ENCODE measurements at regions not wholly inside any gene's neighbourhood (a gene's known extent, or its start where the extent isn't known, plus 50 kb on each side); places are given as distances from the start of the nearest gene placed in this dataset.

DNA sequence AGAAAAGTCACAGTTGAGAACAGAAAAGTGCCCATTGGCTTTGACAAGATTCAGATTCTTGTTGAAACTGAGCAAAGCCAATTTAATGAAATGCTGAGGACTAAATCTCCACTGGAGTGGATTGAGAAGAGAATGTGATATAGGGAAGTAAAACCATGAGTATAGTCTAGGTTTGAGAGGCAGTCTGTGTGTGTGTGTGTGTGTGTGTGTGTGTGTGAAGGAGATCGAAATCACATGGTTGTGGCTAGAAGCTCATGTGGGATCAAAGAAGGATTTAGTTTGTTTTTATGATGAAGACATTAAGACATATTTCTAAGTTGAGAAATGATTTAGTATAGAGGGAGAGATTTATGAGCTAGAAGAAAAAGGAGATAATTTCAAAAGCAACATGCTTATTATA is 275.7 kb upstream of the DAB2 start:
- DNase-seq (ENCODE audit: low spot score): no peak
- ChIA-PET POLR2A (ENCODE audit: low non-redundant PET) (no interaction called here), CTCF (interaction anchor here (0.9 kb wide), 1 partner anchor 9 kb away, joined by 3 read pairs; no protein-coding TSS in a partner anchor)
- H3K27ac ChIP-seq: no peak overlapping the region
- TF ChIP-seq, protein P1, sequence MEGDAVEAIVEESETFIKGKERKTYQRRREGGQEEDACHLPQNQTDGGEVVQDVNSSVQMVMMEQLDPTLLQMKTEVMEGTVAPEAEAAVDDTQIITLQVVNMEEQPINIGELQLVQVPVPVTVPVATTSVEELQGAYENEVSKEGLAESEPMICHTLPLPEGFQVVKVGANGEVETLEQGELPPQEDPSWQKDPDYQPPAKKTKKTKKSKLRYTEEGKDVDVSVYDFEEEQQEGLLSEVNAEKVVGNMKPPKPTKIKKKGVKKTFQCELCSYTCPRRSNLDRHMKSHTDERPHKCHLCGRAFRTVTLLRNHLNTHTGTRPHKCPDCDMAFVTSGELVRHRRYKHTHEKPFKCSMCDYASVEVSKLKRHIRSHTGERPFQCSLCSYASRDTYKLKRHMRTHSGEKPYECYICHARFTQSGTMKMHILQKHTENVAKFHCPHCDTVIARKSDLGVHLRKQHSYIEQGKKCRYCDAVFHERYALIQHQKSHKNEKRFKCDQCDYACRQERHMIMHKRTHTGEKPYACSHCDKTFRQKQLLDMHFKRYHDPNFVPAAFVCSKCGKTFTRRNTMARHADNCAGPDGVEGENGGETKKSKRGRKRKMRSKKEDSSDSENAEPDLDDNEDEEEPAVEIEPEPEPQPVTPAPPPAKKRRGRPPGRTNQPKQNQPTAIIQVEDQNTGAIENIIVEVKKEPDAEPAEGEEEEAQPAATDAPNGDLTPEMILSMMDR (conservative IDR thresholded peaks at IDR 0.05; ENCODE audit: low read depth): no peak

DNA sequence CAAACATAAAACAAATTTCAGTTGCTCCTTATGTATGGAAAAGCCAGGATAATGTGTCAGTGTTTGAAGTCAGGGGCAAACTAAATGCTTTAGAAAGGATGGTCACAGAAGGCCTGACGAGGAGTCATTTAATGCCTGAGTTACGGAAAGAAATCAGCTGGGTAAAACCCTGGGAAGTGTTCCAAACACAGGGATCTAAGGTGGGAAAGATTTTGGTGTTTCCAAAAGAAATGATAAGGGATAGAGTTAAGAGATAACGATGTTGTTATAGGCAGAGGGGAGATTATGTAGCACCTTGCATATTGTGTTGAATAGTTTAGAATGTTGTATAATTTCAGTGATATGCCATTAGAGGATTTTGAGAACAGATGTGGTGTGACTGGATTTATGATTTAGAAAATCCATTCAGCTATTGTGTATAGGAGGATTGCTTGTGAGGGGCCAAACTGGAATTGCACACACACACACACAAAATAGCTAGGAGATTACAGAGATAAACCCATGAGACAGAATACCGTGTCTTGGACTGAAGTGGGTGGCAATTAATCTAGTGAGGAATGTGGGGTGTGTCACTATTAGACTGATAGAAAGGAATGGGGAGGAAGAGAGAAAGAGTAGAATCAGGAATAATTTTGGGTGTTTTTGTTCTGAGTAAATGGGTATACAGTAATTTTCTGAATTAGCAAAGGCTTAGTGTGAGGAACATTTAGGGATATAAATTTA is 274.2 kb upstream of the DAB2 start:
- CTCF ChIA-PET: no interaction called here
- H3K27ac ChIP-seq: no peak overlapping the region
- DNase-seq (ENCODE audit: low spot score): no peak
- POLR2A ChIA-PET (ENCODE audit: low non-redundant PET): interaction anchor here (0.6 kb wide), 1 partner anchor 150 kb away, joined by 3 read pairs; no protein-coding TSS in a partner anchor
- TF ChIP-seq, protein P1 (conservative IDR thresholded peaks at IDR 0.05; ENCODE audit: low read depth): no peak

DNA sequence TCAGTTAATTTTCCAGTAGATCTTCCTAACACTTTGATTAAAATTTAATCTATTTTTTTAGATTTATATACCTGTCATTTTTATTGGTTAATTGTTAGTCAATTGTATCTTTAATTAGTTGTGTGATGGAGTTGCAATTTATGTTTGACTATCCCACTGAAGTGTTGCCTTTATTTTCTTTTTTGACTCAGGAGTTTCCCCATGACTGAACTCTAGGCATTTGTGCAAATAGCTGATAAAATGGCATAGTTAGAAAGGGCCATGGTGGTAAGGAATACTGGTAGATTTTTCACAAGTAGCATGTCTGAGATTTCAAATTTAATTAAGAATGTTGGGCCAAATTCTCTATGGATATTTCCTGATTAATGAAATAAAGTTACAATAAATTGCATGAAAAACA is 273.1 kb upstream of the DAB2 start:
- POLR2A ChIA-PET (ENCODE audit: low non-redundant PET): no interaction called here
- CTCF ChIA-PET: no interaction called here
- TF ChIP-seq, protein P1 (conservative IDR thresholded peaks at IDR 0.05; ENCODE audit: low read depth): no peak
- no peak for DNase-seq (ENCODE audit: low spot score)
- no peak overlapping the region for H3K27ac ChIP-seq

DNA sequence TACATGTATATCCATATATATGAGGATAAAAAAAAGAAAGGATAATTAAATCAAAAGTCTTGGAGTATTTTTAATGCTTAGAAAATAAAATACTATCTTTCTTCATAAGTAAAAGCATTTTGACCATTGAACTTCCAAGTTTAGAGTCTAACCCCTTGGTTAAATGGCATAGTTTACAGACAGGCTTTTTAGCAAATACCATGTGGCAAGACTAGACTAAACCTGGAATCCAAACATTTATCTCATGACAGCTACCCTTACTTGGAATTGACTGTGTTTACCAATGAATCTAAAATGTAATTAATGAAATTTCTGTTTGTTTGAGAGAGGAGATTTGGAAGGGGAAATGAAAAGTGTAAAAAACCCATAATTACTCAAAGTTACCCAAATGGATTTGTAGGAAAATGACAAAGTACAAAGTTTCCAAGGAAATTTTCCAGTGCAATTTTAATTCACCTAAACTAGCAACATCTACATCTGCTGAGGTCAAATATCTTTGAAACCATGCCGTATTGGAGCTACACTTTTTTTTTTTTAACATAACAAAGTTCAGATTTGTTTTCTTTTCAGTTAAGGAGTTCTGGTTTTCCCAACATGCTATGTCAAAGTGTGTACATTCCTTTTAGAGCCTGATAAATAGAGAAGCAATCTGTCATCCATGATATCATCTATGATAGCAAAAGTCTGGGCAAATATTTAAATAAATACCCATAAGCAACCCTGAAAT is 272.1 kb upstream of the DAB2 start:
- TF ChIP-seq, protein P1 (conservative IDR thresholded peaks at IDR 0.05; ENCODE audit: low read depth): no peak
- no peak overlapping the region for H3K27ac ChIP-seq
- no peak for DNase-seq (ENCODE audit: low spot score)
- POLR2A ChIA-PET (ENCODE audit: low non-redundant PET): no interaction called here
- CTCF ChIA-PET: interaction anchor here (0.7 kb wide), 1 partner anchor 504 kb away, joined by 3 read pairs; no protein-coding TSS in a partner anchor

DNA sequence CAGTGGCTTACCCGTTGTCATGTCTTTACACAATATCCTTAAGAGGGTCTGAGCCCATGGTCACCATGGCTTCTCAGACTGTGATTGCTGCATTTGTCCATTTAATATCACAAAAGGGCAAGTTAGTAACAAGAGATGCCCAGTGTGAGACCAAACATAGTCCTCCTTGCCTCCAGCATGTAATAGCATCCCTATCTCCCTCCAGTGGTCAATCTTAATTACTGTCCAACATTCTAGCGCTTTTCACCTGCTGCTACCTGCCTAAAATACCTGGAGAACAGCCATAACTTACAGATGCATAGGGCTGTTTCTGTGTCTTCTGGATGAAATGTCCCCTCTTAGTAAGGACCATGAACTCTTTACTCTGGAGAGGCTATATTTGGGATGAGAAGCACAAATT is 267.2 kb upstream of the DAB2 start:
- no peak for DNase-seq (ENCODE audit: low spot score)
- CTCF ChIA-PET: no interaction called here
- POLR2A ChIA-PET (ENCODE audit: low non-redundant PET): no interaction called here
- TF ChIP-seq, protein P1 (conservative IDR thresholded peaks at IDR 0.05; ENCODE audit: low read depth): no peak
- no peak overlapping the region for H3K27ac ChIP-seq

DNA sequence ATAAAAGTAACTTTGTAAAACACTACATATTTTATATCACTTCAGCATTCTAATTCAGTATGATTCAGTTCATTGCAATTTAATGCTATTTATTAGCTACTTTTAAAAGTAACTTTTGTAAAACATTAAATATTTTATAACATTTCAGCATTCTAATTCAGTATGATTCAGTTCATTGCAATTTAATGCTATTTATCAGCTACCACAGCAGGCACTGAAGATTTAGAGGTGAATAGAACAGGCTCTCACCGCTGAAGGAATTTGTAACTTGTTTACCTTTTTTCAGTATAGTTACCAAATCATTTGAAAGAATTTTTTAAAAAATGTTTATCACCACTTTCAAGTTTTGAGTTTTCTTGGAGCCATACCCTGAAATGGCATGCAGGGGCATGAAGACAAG is 266.4 kb upstream of the DAB2 start:
- CTCF ChIA-PET: interaction anchor here (0.7 kb wide), 1 partner anchor 10 kb away, joined by 3 read pairs; no protein-coding TSS in a partner anchor
- DNase-seq (ENCODE audit: low spot score): no peak
- TF ChIP-seq, protein P1 (conservative IDR thresholded peaks at IDR 0.05; ENCODE audit: low read depth): no peak
- POLR2A ChIA-PET (ENCODE audit: low non-redundant PET): no interaction called here
- H3K27ac ChIP-seq: no peak overlapping the region
